Stimulated activated effector memory CD8-positive, alpha-beta T cell treated with anti-CD3 and anti-CD28 coated beads, Interleukin-12 subunit alpha, Interleukin-12 subunit beta, amount 100 ng/mL, for 72 hours (primary cell): ENCODE measurements at regions not wholly inside any gene's neighbourhood (a gene's known extent, or its start where the extent isn't known, plus 50 kb on each side); places are given as distances from the start of the nearest gene placed in this dataset.
"Not testable (repeated sequence)": the region's sequence is repeated elsewhere in the genome, so short reads cannot be mapped to it uniquely, and the experiment has no call there.

Experiments used
- ATAC-seq: fragments of 150-1000 bp; cut with Tn5 transposase; 2 replicates; pipeline ENCODE4 v1.10.0; 2021
- DNase-seq, 2 donors: peaks; one replicate each; pipeline ENCODE4 v3.0.0; 2021 to 2022; ENCODE audit warnings: low spot score in 2 of 2
- H3K27ac Mint-ChIP-seq: one replicate; pipeline ENCODE4 v1.8.0; 2022; ENCODE audit warnings: mild to moderate bottlenecking, mixed read lengths
- H3K36me3 Mint-ChIP-seq: one replicate; pipeline ENCODE4 v1.8.0; 2022; ENCODE audit warnings: mild to moderate bottlenecking, mixed read lengths
- H3K4me1 Mint-ChIP-seq: one replicate; pipeline ENCODE4 v1.8.0; 2022; ENCODE audit warnings: mixed read lengths
- H3K4me3 Mint-ChIP-seq: one replicate; pipeline ENCODE4 v1.8.0; 2022; ENCODE audit warnings: mild to moderate bottlenecking, mixed read lengths
- H3K9me3 Mint-ChIP-seq: one replicate; pipeline ENCODE4 v1.8.0; 2022; ENCODE audit warnings: mixed read lengths

DNA sequence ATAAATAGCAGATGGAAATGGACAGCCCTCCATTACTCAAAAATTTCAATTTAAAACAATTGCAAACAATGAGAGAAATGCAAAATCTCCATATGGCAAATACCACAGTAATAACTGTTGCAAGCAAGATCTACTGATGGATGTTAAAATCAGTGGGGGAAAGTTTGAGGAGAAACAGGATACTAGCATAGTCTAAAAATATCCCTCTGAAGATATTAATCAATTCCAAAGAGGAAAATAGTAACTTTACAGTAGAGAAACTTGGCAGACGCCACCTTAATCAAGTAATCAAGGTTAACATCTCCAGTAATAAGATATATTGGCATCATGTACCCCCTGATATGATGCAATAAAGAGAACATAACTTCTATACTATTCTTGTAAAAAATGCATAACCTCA is 344.8 kb downstream of the ZNF674 start:
- no peaks in the 10 kb centered on the region for H3K36me3 Mint-ChIP-seq
- no peak overlapping the region for H3K4me3 Mint-ChIP-seq
- ATAC-seq: no peak
- DNase-seq: no peak
- no peak overlapping the region for H3K27ac Mint-ChIP-seq
- no peaks in the 10 kb centered on the region for H3K9me3 Mint-ChIP-seq
- H3K4me1 Mint-ChIP-seq: no peaks in the 10 kb centered on the region

DNA sequence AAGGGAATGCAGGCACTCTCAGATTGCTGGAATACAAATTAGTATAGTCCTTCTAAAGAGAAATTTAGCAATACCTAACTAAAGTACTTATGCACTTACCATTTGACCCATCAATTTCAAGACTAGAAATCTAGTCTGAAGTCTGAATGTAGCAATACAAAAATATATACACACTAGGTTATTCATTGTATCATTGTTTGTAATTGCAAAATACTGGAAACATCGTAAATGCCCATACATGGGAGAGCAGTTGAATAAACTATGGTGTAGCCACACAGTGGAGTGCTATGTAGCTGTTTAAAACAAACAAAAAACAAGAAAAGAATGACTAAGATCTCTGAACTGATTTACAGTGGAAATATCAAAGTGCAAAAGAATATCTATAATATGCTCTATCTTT is 346.4 kb downstream of the ZNF674 start:
- DNase-seq (no peak), ATAC-seq (no peak)
- H3K9me3 Mint-ChIP-seq: peaks cover 3% of the 10 kb centered on the region
- no peaks in the 10 kb centered on the region for H3K4me1 Mint-ChIP-seq
- no peak overlapping the region for H3K4me3 Mint-ChIP-seq
- no peak overlapping the region for H3K27ac Mint-ChIP-seq
- no peaks in the 10 kb centered on the region for H3K36me3 Mint-ChIP-seq

DNA sequence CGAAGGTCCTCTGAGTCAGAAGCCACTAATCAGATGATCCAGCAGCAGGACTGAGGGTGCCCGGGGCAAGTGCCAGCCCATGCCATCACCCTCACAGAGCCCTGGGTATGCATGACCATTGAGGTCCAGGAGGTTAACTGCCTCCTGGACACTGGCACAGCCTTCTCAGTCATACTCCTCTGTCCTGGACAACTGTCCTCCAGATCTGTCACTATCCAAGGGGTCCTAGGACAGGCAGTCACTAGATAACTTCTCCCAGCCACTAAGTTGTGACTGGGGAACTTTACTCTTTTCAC is 358.5 kb downstream of the ZNF674 start:
- not testable (repeated sequence) for H3K9me3 Mint-ChIP-seq, H3K4me1 Mint-ChIP-seq, H3K4me3 Mint-ChIP-seq, DNase-seq, H3K36me3 Mint-ChIP-seq, ATAC-seq, H3K27ac Mint-ChIP-seq

DNA sequence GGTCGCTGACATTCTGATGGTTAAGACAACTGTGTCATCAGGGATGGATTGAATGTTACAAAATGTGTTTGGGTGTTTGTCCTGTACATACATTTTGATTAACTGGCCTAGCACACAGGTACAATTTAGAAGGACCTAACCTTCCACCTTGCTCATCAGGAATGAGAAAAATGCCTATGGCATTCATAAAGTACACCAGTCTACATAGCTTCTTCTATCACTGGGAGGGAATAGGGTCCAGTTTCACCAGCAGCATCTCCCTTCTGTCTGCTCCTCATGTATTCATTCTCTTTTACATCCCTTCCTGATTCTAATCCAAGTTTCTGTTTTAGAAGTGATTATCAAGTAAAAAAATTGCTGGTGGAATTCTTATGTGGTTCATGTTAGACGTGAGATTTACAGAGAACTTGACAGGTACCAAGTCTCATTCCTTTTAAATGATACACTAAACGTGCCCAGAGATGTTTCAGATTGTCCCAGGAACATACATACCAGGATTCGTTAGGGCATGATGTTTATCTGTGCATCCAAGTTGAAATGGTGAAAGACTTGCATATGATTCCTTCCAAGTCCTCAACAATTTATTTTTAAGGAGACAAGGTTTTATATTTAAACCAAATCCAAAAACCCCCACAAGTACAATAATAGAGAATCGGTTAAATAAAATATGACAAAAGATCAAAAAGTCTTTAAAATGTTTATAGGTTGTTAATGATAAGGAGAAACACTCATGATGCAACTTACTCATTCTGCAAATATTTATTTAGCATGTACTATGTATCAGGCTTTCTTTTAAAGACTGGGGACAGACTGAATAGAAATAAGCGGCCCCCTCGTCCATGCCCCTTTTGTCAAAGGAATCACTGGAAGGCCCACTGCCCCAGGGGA is 359.1 kb downstream of the ZNF674 start:
- no peak for ATAC-seq
- no peak overlapping the region for H3K27ac Mint-ChIP-seq
- no peak for DNase-seq
- H3K9me3 Mint-ChIP-seq: no peaks in the 10 kb centered on the region
- H3K36me3 Mint-ChIP-seq: no peaks in the 10 kb centered on the region
- no peak overlapping the region for H3K4me3 Mint-ChIP-seq
- no peaks in the 10 kb centered on the region for H3K4me1 Mint-ChIP-seq

DNA sequence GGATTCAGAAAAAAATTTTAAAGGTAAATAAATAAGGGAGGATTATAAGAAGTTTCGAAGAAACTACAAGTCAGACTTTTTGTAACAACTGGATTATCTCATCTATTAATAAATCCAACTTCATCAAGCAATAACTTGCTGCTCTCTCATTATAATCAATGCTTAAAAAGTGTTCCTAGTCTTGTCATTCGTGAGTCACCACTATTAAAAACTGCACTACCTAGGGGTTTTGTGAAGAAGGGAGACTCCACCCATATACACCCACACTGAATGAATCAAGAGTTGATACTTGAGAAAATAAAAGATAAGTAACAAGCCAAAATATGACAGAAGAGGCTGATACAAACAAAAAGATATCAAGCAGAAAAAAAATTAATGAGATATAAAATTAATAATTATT is 360.5 kb downstream of the ZNF674 start:
- no peak for ATAC-seq
- Mint-ChIP-seq H3K27ac (no peak overlapping the region), H3K36me3 (no peaks in the 10 kb centered on the region), H3K9me3 (no peaks in the 10 kb centered on the region), H3K4me1 (no peaks in the 10 kb centered on the region), H3K4me3 (no peak overlapping the region)
- no peak for DNase-seq

DNA sequence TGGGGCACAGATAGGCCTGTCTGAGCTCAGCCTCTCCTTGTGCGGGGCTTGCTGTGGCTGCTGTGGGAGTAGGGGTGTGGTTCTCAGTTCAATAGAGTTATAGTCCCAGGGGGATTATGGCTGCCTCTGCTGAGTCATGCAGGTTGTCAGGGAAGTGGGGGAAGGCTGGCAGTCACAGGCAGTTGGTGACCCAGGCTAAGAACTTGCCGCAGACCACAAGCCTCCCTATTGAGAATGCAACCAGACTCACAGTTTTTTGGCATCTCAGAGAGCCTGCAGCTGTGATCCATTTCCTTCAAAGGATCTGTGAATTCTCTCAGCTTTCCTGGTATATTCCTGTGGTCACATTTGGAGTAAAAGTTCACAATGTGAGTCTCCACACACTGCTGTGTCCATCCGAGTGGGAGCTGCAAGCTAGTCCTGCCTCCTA is 364.9 kb downstream of the ZNF674 start:
- H3K9me3 Mint-ChIP-seq: no peaks in the 10 kb centered on the region
- no peak for ATAC-seq
- no peak for DNase-seq
- H3K4me3 Mint-ChIP-seq: no peak overlapping the region
- H3K36me3 Mint-ChIP-seq: no peaks in the 10 kb centered on the region
- H3K27ac Mint-ChIP-seq: no peak overlapping the region
- H3K4me1 Mint-ChIP-seq: no peaks in the 10 kb centered on the region

DNA sequence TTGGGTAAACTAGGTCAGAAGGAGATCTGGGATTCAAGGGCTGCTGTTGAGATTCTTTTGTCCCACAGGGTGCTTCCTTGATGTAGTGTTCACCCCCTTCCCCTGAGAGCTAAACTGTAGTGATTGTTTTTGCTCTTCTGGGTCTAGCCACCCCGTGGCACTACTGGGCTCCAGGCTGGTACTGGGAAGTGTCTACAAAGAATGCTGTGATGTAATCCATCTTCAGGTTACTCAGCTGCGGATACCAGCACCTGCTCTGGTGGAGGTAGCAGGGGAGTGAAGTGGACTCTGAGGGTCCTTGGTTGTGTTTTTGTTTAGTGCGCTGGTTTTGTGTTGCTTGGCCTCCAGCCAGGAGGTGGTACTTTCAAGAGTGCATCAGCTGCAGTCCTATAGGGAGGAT is 365.5 kb downstream of the ZNF674 start:
- no peaks in the 10 kb centered on the region for H3K36me3 Mint-ChIP-seq
- no peaks in the 10 kb centered on the region for H3K4me1 Mint-ChIP-seq
- ATAC-seq (no peak), DNase-seq (no peak)
- no peaks in the 10 kb centered on the region for H3K9me3 Mint-ChIP-seq
- no peak overlapping the region for H3K27ac Mint-ChIP-seq
- H3K4me3 Mint-ChIP-seq: no peak overlapping the region

DNA sequence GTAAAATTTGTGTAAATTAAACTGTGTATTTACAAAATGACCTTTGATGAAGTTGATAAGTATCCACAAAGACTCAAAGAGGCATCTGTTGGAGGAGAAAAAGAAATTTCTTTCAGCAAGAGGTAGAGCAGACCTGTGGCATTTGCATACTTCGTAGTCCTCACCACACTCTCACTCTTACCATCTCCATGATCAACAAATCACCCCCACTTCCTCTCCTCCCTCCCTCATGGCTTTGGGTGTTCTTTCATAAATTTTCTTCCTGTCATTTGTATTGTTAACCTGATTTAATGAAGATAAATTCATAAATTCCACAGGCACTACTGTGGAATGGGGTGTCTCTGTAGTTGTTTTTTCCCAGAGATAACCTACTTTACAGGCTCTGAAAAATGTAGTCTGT is 366.5 kb downstream of the ZNF674 start:
- H3K36me3 Mint-ChIP-seq: no peaks in the 10 kb centered on the region
- DNase-seq (no peak), ATAC-seq (no peak)
- H3K4me1 Mint-ChIP-seq: no peaks in the 10 kb centered on the region
- no peaks in the 10 kb centered on the region for H3K9me3 Mint-ChIP-seq
- H3K27ac Mint-ChIP-seq: no peak overlapping the region
- no peak overlapping the region for H3K4me3 Mint-ChIP-seq

DNA sequence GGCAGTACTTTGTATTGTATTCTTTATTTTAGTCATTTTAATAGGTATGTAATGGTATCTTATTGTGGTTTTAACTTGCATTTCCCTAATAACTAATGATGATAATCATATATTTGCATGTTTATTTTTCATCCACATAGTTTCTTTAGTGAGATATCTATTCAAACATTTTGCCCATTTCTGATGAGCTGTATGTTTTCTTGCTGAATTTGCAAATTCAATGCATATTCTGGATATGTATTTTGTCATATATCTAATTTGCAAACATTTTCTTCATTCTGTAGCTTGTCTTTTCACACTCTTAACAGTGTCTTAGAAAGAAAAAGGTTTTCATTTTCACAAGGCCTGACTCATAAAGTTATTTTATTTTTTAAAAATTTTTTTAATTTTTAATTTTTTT is 372.1 kb downstream of the ZNF674 start:
- ATAC-seq: no peak
- DNase-seq: no peak
- Mint-ChIP-seq H3K4me3 (no peak overlapping the region), H3K27ac (no peak overlapping the region), H3K4me1 (no peaks in the 10 kb centered on the region), H3K36me3 (no peaks in the 10 kb centered on the region), H3K9me3 (no peaks in the 10 kb centered on the region)

DNA sequence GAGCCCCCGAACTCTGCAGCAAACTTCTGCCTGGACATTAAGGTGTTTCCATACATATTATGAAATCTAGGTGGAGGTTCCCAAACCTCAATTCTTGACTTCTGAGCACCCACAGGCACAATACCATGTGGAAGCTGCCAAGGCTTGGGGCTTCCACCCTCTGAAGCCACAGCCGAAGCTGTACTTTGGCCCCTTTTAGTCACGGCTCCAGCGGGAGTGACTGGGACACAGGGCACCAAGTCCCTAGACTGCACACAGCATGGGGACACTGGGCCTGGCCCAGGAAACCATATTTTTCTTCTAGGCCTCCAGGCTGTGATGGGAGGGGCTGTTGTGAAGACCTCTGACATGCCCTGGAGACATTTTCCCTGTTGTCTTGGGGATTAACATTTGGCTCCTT is 373.8 kb downstream of the ZNF674 start:
- H3K9me3 Mint-ChIP-seq, H3K27ac Mint-ChIP-seq, ATAC-seq, H3K4me1 Mint-ChIP-seq, H3K4me3 Mint-ChIP-seq, H3K36me3 Mint-ChIP-seq, DNase-seq: not testable (repeated sequence)

DNA sequence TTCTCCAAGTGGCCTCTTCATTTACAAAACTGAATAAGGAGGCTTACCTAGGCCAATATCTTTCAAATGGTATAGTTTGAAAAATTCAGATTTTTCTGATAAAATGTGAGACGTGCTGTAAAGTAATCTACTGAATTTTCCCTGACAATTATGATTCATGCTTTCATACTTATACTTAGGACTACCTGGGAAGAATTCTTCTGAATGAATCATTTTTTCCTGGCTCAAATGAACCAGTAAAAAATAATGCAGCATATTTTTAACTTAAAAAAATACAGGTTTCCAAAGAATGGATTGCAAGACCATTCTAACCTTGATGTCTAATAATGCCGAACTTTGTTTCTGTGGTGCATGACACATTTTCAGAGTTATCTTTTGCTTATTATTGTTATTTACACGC is 375.4 kb downstream of the ZNF674 start:
- no peaks in the 10 kb centered on the region for H3K4me1 Mint-ChIP-seq
- DNase-seq: no peak
- no peak for ATAC-seq
- no peaks in the 10 kb centered on the region for H3K36me3 Mint-ChIP-seq
- no peak overlapping the region for H3K4me3 Mint-ChIP-seq
- H3K27ac Mint-ChIP-seq: no peak overlapping the region
- no peaks in the 10 kb centered on the region for H3K9me3 Mint-ChIP-seq

DNA sequence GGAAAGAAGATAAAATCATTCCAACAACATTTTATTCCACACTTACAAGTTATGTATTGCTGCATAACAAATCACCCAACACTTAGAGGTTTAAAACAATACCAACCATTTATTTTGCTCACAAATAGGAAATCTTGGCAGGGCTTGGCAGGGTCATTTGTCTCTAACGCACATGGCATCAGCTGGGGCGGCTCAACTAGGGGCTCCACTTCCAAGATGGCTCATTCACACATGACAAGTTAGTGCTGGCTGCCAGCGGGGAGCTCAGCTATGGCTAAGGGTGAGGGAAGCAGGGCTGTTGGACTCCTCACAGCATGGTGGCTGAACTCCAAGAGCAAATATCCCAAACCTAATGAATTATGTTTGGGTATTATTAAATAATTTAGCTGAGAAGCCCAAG is 377.0 kb downstream of the ZNF674 start:
- no peaks in the 10 kb centered on the region for H3K9me3 Mint-ChIP-seq
- ATAC-seq (no peak), DNase-seq (no peak)
- no peak overlapping the region for H3K4me3 Mint-ChIP-seq
- H3K4me1 Mint-ChIP-seq: no peaks in the 10 kb centered on the region
- no peak overlapping the region for H3K27ac Mint-ChIP-seq
- H3K36me3 Mint-ChIP-seq: no peaks in the 10 kb centered on the region

DNA sequence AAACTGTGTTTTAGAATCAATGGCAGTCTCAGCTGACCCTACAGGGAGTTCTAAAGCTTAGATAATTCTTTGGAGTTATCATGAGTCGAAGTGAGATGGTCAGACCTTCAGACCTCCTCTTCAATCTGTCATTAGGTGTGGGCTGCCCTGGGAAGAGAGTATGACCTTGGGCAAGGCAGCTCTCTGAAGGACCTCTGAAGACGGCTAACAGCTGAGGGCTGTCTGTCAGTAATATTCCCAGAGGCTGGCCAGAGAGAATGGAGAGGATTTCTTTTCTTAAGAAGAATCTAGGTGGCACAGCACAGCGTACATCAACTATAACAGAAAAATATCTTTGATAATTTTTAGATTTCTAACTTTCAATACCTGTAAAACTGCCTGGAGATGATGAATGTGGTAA is 379.4 kb downstream of the ZNF674 start:
- H3K4me3 Mint-ChIP-seq: no peak overlapping the region
- no peaks in the 10 kb centered on the region for H3K36me3 Mint-ChIP-seq
- ATAC-seq (no peak), DNase-seq (no peak)
- no peaks in the 10 kb centered on the region for H3K9me3 Mint-ChIP-seq
- H3K4me1 Mint-ChIP-seq: no peaks in the 10 kb centered on the region
- H3K27ac Mint-ChIP-seq: no peak overlapping the region

DNA sequence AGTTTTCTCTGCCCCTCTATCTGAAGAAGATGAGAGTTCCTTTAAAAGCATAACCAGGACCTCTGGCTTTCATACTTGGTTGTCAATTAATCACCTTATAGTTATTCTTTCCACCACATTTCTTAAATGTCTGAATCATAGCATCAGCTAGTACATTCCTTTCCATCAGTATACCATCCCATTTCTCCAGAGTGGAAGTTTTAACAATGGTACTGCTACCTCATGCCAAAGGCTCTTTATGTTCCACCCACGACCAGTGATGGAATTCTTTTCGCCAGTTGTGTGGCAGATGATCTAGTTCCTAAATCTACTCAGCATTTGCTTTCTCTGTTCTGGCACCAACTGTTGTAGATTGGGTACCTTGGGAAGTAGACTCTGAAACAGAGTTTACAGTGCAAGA is 379.8 kb downstream of the ZNF674 start:
- no peaks in the 10 kb centered on the region for H3K4me1 Mint-ChIP-seq
- no peak overlapping the region for H3K4me3 Mint-ChIP-seq
- no peak overlapping the region for H3K27ac Mint-ChIP-seq
- DNase-seq (no peak), ATAC-seq (no peak)
- H3K36me3 Mint-ChIP-seq: no peaks in the 10 kb centered on the region
- no peaks in the 10 kb centered on the region for H3K9me3 Mint-ChIP-seq

DNA sequence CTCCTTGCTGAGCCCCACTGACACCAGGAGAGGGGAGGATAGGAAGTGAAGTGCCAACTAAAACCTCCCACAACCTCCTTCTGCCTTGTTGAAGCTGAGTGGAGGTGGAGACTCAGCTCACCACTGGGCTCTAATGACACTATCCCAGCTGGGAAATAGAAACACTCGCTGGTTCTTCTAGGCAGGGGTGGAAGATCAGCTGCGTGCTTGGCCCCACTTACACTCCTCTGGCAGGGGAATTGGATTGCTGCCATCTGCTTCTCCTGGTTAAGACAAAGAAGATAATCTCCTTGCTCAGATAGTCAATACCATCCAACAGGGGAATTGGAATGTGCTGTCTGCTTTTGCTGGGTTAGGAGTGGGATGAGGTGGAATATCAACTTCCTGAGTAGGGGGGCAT is 392.5 kb downstream of the ZNF674 start:
- Mint-ChIP-seq H3K27ac (no peak overlapping the region), H3K36me3 (no peaks in the 10 kb centered on the region), H3K4me3 (no peak overlapping the region), H3K9me3 (no peaks in the 10 kb centered on the region), H3K4me1 (no peaks in the 10 kb centered on the region)
- DNase-seq: no peak
- no peak for ATAC-seq

DNA sequence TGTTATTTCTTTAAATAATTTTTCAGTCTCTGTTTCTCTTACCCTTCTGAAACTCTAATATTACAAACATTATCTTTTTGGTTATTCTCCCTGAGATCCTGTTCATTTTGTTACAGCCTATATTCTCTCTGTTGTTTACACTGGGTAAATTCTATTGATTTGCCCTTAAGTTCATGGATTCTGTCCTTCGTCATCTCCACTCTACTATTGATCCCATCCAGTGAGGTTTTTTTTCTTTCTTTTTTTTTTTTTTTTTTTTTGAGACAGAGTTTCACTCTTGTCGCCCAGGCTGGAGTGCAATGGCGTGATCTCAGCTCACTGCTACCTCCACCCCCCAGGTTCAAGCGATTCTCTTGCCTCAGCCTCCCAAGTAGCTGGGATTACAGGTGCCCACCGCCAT is 393.9 kb downstream of the ZNF674 start:
- not testable (repeated sequence) for H3K36me3 Mint-ChIP-seq, H3K9me3 Mint-ChIP-seq, H3K4me3 Mint-ChIP-seq, H3K4me1 Mint-ChIP-seq, DNase-seq, ATAC-seq, H3K27ac Mint-ChIP-seq

DNA sequence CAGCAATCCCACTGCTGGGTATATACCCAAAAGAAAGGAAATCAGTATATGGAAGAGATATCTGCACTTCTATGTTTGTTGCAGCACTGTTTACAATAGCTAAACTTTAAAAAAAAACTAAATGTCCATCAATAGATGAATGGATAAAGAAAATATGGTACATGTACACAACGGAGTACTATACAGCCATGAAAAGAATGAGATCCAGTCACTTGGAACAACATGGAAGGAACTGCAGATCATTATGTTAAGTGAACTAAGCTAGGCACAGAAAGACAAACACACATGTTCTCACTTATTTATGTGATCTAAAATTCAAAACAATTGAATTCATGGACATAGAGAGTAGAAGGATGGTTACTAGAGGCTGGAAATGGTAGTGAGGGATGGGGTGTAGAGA is 400.7 kb downstream of the ZNF674 start:
- Mint-ChIP-seq H3K36me3 (no peaks in the 10 kb centered on the region), H3K9me3 (peaks cover 6% of the 10 kb centered on the region), H3K27ac (no peak overlapping the region), H3K4me3 (no peak overlapping the region), H3K4me1 (no peaks in the 10 kb centered on the region)
- no peak for ATAC-seq
- DNase-seq: no peak
